ENCODE measurements at regions not wholly inside any gene's neighbourhood (a gene's known extent, or its start where the extent isn't known, plus 50 kb on each side); places are given as distances from the start of the nearest gene placed in this dataset.
"Not testable (repeated sequence)": the region's sequence is repeated elsewhere in the genome, so short reads cannot be mapped to it uniquely, and the experiment has no call there.

- no peak overlapping the region for H3K27ac ChIP-seq (replicated peaks)
- no peak for DNase-seq (ENCODE audit: low read depth in 1 of 2, low spot score in 1 of 2)
- TF ChIP-seq REST (IDR thresholded peaks at IDR 0.05; ENCODE audit: insufficient replicate concordance, low read depth) = no peak
- TF ChIP-seq GABPA (IDR thresholded peaks at IDR 0.05; ENCODE audit: low read depth) = no peak
- no peak for TF ChIP-seq SPI1 (IDR thresholded peaks at IDR 0.05; ENCODE audit: borderline replicate concordance, low read depth)
- no peak for TF ChIP-seq POLR2AphosphoS5 (IDR thresholded peaks at IDR 0.05; ENCODE audit: low read depth)
These were observed 863.8 kb downstream of the KCNA4 start for GRCh38 chr11:29153078-29153477.

GRCh38 chr11:29142573-29142972, 874.3 kb downstream of the KCNA4 start:
- H3K27me3 ChIP-seq (ENCODE audit: insufficient read depth, poor library complexity, severe bottlenecking); DNase-seq (ENCODE audit: low read depth in 1 of 2, low spot score in 1 of 2); H3K4me3 ChIP-seq (replicated peaks; ENCODE audit: insufficient read depth, low read length); H3K27ac ChIP-seq (replicated peaks): not testable (repeated sequence)

More at GRCh38 chr11:29153078-29153477, 863.8 kb downstream of the KCNA4 start:
- H3K4me3 ChIP-seq (replicated peaks; ENCODE audit: insufficient read depth, low read length) = no peak overlapping the region
- H3K27me3 ChIP-seq (ENCODE audit: insufficient read depth, poor library complexity, severe bottlenecking) = no peaks in the 10 kb centered on the region

GRCh38 chr11:29135504-29135903, 881.3 kb downstream of the KCNA4 start:
- no peak overlapping the region for H3K27ac ChIP-seq (replicated peaks)
- peaks cover 3% of the 10 kb centered on the region for H3K27me3 ChIP-seq (ENCODE audit: insufficient read depth, poor library complexity, severe bottlenecking)
- DNase-seq (ENCODE audit: low read depth in 1 of 2, low spot score in 1 of 2) = no peak
- H3K4me3 ChIP-seq (replicated peaks; ENCODE audit: insufficient read depth, low read length) = no peak overlapping the region
- no peak for TF ChIP-seq GABPA (IDR thresholded peaks at IDR 0.05; ENCODE audit: low read depth)
- no peak for TF ChIP-seq CTCF (IDR thresholded peaks at IDR 0.05; ENCODE audit: insufficient read depth, low read length)
- TF ChIP-seq REST (IDR thresholded peaks at IDR 0.05; ENCODE audit: insufficient replicate concordance, low read depth) = no peak
- TF ChIP-seq SPI1 (IDR thresholded peaks at IDR 0.05; ENCODE audit: borderline replicate concordance, low read depth) = no peak
- no peak for TF ChIP-seq POLR2AphosphoS5 (IDR thresholded peaks at IDR 0.05; ENCODE audit: low read depth)

GRCh38 chr11:29131055-29131454, 885.8 kb downstream of the KCNA4 start:
- no peak overlapping the region for H3K27ac ChIP-seq (replicated peaks)
- no peaks in the 10 kb centered on the region for H3K27me3 ChIP-seq (ENCODE audit: insufficient read depth, poor library complexity, severe bottlenecking)
- TF ChIP-seq CTCF (IDR thresholded peaks at IDR 0.05; ENCODE audit: insufficient read depth, low read length) (no peak), POLR2AphosphoS5 (IDR thresholded peaks at IDR 0.05; ENCODE audit: low read depth) (no peak), SPI1 (IDR thresholded peaks at IDR 0.05; ENCODE audit: borderline replicate concordance, low read depth) (no peak), GABPA (IDR thresholded peaks at IDR 0.05; ENCODE audit: low read depth) (no peak), REST (IDR thresholded peaks at IDR 0.05; ENCODE audit: insufficient replicate concordance, low read depth) (no peak)
- no peak overlapping the region for H3K4me3 ChIP-seq (replicated peaks; ENCODE audit: insufficient read depth, low read length)
- DNase-seq (ENCODE audit: low read depth in 1 of 2, low spot score in 1 of 2) = no peak

Measured in HL-60 (cell line).